Neural cell (in vitro differentiated cells): ENCODE measurements at regions not wholly inside any gene's neighbourhood (a gene's known extent, or its start where the extent isn't known, plus 50 kb on each side); places are given as distances from the start of the nearest gene placed in this dataset.
"Not testable (repeated sequence)": the region's sequence is repeated elsewhere in the genome, so short reads cannot be mapped to it uniquely, and the experiment has no call there.

Experiments
- CTCF ChIP-seq: fragments of 450-650 bp; IDR thresholded peaks from 2 replicates; pipeline ENCODE4 v1.5.1; 2014; ENCODE audit warnings: antibody characterized with exemption, mild to moderate bottlenecking, moderate library complexity; ENCODE audit not compliant: poor library complexity, severe bottlenecking
- EZH2 ChIP-seq: fragments of 200-600, 300-800 bp; shearing (Covaris generic), sonication (generic); IDR thresholded peaks from 2 replicates; pipeline ENCODE4 v1.6.1; 2014; ENCODE audit warnings: antibody characterized with exemption, low read length, borderline replicate concordance, mild to moderate bottlenecking; ENCODE audit not compliant: insufficient read depth, poor library complexity, severe bottlenecking
- MXI1 ChIP-seq: fragments of 450-650 bp; conservative IDR thresholded peaks from 2 replicates; pipeline ENCODE4 v1.6.1; 2014; ENCODE audit warnings: antibody characterized with exemption, mild to moderate bottlenecking; ENCODE audit not compliant: poor library complexity, severe bottlenecking
- TAF1 ChIP-seq: IDR thresholded peaks from 2 replicates; pipeline ENCODE4 v1.6.1; 2012; ENCODE audit warnings: low read depth

GRCh38 chr1:101450691-101451090 lies 213.9 kb downstream of the S1PR1 start:
- TF ChIP-seq CTCF, TAF1, EZH2, MXI1: not testable (repeated sequence)
